GM06990 (cell line): ENCODE measurements at regions not wholly inside any gene's neighbourhood (a gene's known extent, or its start where the extent isn't known, plus 50 kb on each side); places are given as distances from the start of the nearest gene placed in this dataset.

Source experiments
- DNase-seq: peaks from one replicate; pipeline ENCODE4 v3.0.0-alpha.2; 2011; ENCODE audit not compliant: insufficient read length; ENCODE audit errors: extremely low read depth
- H3K27me3 ChIP-seq: replicated peaks from 2 replicates; pipeline ENCODE4 v1.6.0; 2011; ENCODE audit warnings: low read length; ENCODE audit not compliant: control insufficient read depth, insufficient read depth
- H3K36me3 ChIP-seq: 2 replicates; pipeline ENCODE4 v1.5.1; 2011; ENCODE audit warnings: low read length; ENCODE audit not compliant: control insufficient read depth, insufficient read depth
- H3K4me3 ChIP-seq: replicated peaks from 2 replicates; pipeline ENCODE4 v1.5.1; 2011; ENCODE audit warnings: low read depth, mild to moderate bottlenecking, control low read depth, low read length
- TF ChIP-seq, protein P1 (sequence below): IDR thresholded peaks from 2 replicates; pipeline ENCODE4 v1.5.1; 2011; ENCODE audit warnings: low read length, control low read depth, mild to moderate bottlenecking, inconsistent platforms; ENCODE audit not compliant: insufficient read depth, poor library complexity, severe bottlenecking

DNA sequence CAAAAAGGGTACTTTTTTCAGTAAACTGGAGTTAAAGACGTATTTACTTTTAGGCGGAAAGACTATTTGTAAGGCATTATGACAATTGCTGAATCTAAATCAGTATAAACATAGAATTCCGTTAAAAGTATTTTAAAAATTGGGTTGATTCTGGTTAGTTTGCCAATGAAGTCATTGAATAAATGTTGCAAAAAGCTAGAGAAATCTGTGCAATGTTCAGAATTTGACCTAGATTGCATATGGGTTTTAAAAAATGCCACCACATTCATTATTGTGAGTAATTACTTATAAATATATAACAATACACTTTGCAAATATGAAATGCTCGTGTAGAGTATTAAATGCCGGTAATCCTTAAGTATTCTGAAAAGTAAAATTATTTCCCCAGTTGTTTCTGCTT is 116.5 kb upstream of the EEF1E1 start:
- no peak overlapping the region for H3K4me3 ChIP-seq
- H3K36me3 ChIP-seq = no peaks in the 10 kb centered on the region
- no peak for DNase-seq
- no peaks in the 10 kb centered on the region; the same call in 1 of the 2 replicates for H3K27me3 ChIP-seq
- TF ChIP-seq, protein P1, sequence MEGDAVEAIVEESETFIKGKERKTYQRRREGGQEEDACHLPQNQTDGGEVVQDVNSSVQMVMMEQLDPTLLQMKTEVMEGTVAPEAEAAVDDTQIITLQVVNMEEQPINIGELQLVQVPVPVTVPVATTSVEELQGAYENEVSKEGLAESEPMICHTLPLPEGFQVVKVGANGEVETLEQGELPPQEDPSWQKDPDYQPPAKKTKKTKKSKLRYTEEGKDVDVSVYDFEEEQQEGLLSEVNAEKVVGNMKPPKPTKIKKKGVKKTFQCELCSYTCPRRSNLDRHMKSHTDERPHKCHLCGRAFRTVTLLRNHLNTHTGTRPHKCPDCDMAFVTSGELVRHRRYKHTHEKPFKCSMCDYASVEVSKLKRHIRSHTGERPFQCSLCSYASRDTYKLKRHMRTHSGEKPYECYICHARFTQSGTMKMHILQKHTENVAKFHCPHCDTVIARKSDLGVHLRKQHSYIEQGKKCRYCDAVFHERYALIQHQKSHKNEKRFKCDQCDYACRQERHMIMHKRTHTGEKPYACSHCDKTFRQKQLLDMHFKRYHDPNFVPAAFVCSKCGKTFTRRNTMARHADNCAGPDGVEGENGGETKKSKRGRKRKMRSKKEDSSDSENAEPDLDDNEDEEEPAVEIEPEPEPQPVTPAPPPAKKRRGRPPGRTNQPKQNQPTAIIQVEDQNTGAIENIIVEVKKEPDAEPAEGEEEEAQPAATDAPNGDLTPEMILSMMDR = no peak

DNA sequence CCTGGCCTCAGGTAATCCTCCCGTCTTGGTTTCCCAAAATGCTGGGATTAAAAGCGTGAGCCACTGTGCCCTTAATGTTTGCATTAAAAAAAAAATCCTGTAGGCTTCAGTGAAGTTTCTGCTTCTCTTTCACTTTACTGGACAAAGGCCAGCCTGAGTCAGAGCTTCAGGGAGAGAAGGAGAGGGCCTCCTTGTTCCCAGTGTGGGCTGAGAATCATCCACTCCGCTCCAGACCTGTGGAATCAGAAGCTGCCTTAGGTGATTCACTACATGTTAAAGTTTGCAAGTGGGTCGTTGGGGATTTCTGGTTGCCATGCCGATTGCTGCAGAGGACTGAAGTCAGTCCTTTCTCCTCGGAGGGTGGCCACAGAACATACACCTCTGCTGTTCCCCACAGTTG is 113.3 kb upstream of the EEF1E1 start:
- Histone ChIP-seq H3K27me3 (no peaks in the 10 kb centered on the region), H3K36me3 (no peaks in the 10 kb centered on the region), H3K4me3 (no peak overlapping the region)
- DNase-seq = no peak
- TF ChIP-seq, protein P1 = no peak

DNA sequence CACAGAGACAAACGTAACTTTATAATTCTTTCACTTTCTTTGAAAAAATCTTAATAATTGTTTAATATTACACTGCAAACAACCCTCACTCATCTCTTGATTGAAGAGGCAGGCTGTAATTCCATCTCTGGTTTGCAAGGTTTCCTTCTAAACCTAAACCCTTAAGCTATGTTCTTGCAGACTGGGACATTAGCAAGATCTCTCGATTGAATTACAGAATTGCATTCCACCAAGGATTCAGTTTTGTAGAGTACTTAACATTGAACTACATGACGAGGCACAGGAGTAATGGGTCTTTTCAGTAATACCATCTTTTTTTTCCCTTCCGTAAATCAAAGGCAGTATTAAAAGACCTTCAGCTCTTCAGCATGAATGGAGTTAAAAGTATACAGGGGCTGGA is 111.6 kb upstream of the EEF1E1 start:
- TF ChIP-seq, protein P1 = no peak
- Histone ChIP-seq H3K36me3 (no peaks in the 10 kb centered on the region), H3K27me3 (no peaks in the 10 kb centered on the region), H3K4me3 (no peak overlapping the region)
- no peak for DNase-seq

DNA sequence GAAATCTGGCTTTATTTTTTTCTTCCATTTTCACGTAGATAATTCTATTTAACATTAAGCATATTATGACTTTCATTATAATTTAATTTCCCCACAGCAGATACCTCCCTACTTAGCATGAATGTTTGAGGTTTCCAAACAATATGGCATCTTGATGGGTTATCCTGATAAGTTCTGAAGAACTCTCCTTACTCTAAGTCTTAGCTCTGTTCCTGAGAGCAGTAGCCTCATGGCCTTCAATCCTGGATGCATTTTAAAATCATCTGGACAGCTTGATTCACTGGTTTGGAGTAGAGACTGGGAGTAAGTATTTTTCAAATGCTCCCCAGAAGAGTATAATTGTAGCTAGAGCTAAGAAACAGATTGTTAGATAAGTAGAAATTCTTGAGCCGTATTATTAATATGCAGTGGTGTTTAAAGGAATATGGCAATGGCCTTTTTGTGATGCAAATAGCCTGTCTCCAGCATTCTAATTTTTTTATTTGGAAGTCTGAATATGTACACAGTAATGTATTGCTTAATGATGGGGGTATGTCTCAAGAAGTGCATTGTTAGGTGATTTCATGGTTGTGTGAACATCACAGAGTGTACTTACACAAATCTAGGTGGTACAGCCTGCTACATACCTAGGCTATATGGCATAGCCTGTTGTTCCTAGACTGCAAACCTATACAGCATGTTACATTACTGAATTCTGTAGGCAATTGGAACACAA is 110.5 kb upstream of the EEF1E1 start:
- TF ChIP-seq, protein P1 = no peak
- no peak for DNase-seq
- H3K4me3 ChIP-seq = no peak overlapping the region
- no peaks in the 10 kb centered on the region for H3K36me3 ChIP-seq
- H3K27me3 ChIP-seq = no peaks in the 10 kb centered on the region

DNA sequence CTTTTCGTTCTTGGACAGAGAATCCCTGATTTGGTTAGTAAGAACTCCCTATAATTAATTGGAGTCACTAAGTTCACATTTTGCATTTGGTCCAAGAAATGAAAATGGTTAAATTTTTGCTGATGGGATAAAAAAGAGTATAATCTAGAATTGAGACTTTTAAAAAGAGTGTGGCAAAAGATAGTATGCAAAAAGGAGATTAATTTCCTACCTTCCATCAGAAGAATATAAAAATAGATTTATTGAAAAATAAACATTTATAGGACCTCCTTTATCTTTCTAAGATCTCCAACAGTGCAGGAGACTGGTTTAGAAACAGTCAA is 105.5 kb upstream of the EEF1E1 start:
- Histone ChIP-seq H3K27me3 (no peaks in the 10 kb centered on the region; the same call in 1 of the 2 replicates), H3K4me3 (no peak overlapping the region), H3K36me3 (no peaks in the 10 kb centered on the region)
- no peak for DNase-seq
- TF ChIP-seq, protein P1 = no peak

DNA sequence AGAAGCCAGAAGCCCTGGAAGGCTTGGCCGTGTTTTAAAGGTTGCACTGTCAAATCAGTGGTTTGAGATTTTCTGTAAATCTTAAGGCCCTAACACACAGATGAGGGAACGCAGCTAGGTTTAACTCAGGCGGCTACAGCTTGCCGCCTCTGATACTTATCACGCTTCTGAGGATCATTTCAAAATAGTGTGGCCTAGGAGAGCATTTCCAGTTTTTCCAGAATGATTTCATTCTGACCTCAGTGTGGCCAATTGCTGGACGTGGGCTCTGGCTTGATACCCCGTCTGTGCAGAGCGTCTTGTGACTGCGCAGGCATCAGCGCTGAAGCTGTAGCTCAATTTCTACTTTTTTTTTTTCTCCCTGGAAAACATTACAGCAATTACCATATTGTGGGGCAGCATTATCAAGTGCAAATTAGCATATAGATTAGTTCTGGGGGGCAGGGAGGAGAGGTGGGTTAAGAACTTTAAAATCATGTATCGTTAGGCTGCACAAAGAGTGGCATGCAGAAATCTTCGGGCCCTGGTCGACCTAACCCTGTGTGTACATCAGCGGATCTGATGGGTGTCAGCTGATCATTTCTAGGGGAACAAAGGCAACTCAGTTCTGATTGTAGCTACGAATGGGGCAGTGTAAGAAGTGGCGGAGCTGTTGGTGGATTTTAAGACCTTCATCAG is 105.0 kb upstream of the EEF1E1 start:
- H3K27me3 ChIP-seq = no peaks in the 10 kb centered on the region; the same call in 1 of the 2 replicates
- TF ChIP-seq, protein P1 = no peak
- no peaks in the 10 kb centered on the region for H3K36me3 ChIP-seq
- no peak for DNase-seq
- H3K4me3 ChIP-seq = no peak overlapping the region
